ENCODE measurements at regions not wholly inside any gene's neighbourhood (a gene's known extent, or its start where the extent isn't known, plus 50 kb on each side); places are given as distances from the start of the nearest gene placed in this dataset.

- no peak for DNase-seq (ENCODE audit: low read depth)
- TF ChIP-seq CTCF (conservative IDR thresholded peaks at IDR 0.05; ENCODE audit: control insufficient read depth, insufficient read depth, low read depth, low read length): no peak
- H3K4me3 ChIP-seq (ENCODE audit: control insufficient read depth, low read depth, low read length): no peak overlapping the region
These were observed 174.1 kb upstream of the CXCL13 start for GRCh38 chr4:77431546-77431945.

- peak; percentile 26 for TF ChIP-seq CTCF (conservative IDR thresholded peaks at IDR 0.05; ENCODE audit: control insufficient read depth, insufficient read depth, low read depth, low read length)
- no peak for DNase-seq (ENCODE audit: low read depth)
- H3K4me3 ChIP-seq (ENCODE audit: control insufficient read depth, low read depth, low read length): no peak overlapping the region
These were observed 172.8 kb upstream of the CXCL13 start for GRCh38 chr4:77432717-77433417.

- peak; percentile 52 for DNase-seq (ENCODE audit: low read depth)
- H3K4me3 ChIP-seq (ENCODE audit: control insufficient read depth, low read depth, low read length): no peak overlapping the region
- TF ChIP-seq CTCF (conservative IDR thresholded peaks at IDR 0.05; ENCODE audit: control insufficient read depth, insufficient read depth, low read depth, low read length): peak; percentile 50
These were observed 172.2 kb upstream of the CXCL13 start for GRCh38 chr4:77433418-77433733.

GRCh38 chr4:77434299-77435092 lies 171.1 kb upstream of the CXCL13 start:
- no peak overlapping the region for H3K4me3 ChIP-seq (ENCODE audit: control insufficient read depth, low read depth, low read length)
- no peak for DNase-seq (ENCODE audit: low read depth)
- TF ChIP-seq CTCF (conservative IDR thresholded peaks at IDR 0.05; ENCODE audit: control insufficient read depth, insufficient read depth, low read depth, low read length): no peak

- no peak for TF ChIP-seq CTCF (conservative IDR thresholded peaks at IDR 0.05; ENCODE audit: control insufficient read depth, insufficient read depth, low read depth, low read length)
- no peak overlapping the region for H3K4me3 ChIP-seq (ENCODE audit: control insufficient read depth, low read depth, low read length)
- DNase-seq (ENCODE audit: low read depth): no peak
These were observed 168.5 kb upstream of the CXCL13 start for GRCh38 chr4:77437079-77437478.

GRCh38 chr4:77438549-77438948 lies 167.1 kb upstream of the CXCL13 start:
- no peak for TF ChIP-seq CTCF (conservative IDR thresholded peaks at IDR 0.05; ENCODE audit: control insufficient read depth, insufficient read depth, low read depth, low read length)
- no peak for DNase-seq (ENCODE audit: low read depth)
- H3K4me3 ChIP-seq (ENCODE audit: control insufficient read depth, low read depth, low read length): no peak overlapping the region
